GM18909 (cell line): ENCODE measurements at regions not wholly inside any gene's neighbourhood (a gene's known extent, or its start where the extent isn't known, plus 50 kb on each side); places are given as distances from the start of the nearest gene placed in this dataset.

Source experiments
- ATAC-seq: cut with Tn5 transposase; IDR thresholded peaks from one replicate; pipeline ENCODE4 v1.9.1; 2021; ENCODE audit warnings: mild to moderate bottlenecking; ENCODE audit not compliant: unreplicated experiment, poor library complexity

DNA sequence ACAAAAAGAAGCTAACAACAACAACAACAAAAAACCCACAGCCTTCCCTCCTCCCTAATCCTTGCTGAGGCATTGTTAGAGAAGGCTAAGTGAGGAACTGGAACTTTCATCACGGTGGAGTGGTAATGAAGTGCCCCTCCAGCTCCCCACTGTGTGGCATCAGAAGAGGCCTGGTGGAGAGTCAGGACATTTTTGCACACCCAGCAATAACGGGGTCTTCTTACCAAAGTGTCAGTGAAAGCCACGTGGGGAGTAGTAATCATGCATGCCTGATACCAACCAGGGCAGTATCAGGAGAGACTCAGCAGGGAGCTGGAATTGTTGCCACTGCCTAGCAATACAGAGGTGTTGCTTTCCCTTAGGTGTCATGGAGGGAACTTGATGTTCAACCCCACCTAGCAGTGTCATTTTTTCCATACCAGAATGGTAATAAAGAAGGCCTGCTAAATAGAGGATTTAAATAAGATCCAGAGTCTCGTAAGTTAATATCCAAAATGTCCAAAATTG, 299.7 kb upstream of the RGS6 start:
- no peak for ATAC-seq

DNA sequence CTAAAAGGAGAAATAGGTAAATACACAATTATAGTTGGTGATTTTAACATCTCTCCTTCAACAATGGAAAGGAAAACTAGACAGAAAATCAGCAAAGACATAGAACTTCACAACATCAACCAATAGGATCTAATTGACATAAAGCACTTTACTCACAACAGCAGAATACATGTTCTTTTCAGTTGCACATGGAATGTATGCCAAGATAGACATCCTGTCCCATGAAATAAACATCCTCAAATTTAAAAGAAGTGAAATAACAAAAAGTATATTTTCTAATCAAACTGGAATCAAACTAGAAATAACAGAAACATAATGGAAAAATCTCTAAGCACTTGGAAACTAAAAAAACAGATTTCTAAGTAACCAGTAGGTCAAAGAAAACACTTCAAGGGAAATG, 296.2 kb upstream of the RGS6 start:
- no peak for ATAC-seq

DNA sequence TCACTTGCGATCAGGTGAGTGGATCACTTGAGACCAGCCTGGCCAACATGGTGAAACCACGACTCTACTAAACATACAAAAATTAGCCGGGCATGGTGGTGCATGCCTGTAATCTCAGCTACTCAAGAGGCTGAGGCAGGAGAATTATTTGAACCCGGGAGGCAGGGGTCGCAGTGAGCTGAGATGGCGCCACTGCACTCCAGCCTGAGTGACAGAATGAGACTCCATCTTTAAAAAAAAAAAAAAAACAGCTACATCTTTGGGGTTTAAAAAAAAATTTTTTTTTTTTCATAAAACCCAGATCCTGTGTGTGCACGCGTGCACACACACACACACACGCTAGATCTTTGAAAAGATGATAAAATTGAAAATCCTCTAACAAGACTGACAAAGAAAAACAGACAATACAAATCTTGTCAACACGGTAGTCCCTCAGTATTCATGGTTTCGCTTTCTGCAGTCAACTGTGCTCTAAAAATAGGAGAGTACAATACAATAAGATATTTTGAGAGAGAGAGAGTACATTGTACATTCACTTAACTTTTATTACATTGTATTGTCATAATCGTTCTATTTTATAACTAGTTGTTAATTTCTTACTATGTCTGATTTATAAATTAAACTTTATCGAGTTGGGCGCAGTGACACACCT, 295.3 kb upstream of the RGS6 start:
- ATAC-seq, result no peak

DNA sequence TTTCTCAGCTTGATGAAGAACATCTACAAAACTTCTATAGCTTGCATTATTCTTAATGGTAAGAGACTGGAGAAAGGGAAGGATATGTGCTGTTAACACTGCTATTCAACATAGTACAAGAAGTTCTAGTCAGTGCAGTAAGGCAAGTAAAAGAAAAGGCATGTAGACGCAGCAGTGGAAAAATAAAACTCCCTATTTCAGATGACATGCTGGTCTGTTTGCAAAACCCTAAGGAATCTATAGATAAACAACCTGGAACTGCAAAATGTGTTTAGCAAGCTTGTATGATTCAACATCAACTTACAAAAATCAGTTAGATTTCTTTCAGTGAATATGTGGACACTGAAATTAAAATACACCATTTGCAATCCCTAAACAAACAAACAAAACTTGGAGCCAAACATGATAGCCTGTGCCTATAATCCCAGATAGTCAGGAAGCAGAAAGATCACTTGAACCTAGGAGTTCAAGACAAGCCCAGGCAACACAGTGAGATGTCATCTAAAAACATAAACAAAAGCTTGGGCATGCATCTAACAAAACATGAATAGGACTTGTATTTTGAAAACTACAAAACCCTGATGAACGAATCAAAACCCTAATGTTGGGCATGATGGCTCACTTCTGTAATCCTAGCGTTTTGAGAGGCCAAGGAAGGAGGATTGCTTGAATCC, 293.6 kb upstream of the RGS6 start:
- ATAC-seq, result no peak

DNA sequence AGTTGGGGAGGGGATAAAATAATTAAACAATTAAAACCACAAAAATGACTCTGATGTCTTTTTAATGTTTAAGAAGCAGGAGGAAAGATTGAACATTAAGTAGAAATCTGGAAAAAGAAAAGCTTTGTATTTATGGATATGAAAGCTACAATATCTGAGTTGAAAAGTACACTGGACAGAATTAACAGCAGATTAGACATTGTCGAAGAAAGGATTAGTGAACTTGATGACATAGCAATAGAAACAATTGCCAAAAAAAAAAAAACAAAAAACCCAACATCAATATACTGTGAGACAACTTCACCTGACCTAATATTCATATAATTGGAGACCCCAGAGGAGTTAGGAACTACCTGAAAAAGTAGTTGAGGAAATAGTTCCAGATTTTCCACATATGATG, 289.5 kb upstream of the RGS6 start:
- no peak for ATAC-seq

DNA sequence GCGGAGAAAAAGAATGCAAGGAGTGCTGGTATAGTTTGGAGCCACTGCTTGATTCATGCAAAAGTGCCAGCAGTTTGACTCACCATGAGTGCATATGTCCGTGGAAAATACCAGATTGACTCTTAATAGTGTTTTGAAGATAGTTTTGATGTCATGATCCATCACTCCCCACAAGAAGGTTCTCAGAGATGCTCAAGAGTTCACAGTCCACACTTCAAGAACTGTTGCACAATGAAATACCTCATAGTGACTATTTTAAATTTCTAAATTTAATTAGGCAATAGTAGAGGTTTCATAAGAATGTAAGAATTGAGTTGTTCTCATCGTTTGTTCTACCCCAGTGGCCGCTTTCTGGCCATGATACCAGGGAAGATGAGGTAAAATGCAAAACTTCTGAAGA, 286.6 kb upstream of the RGS6 start:
- ATAC-seq, result no peak

DNA sequence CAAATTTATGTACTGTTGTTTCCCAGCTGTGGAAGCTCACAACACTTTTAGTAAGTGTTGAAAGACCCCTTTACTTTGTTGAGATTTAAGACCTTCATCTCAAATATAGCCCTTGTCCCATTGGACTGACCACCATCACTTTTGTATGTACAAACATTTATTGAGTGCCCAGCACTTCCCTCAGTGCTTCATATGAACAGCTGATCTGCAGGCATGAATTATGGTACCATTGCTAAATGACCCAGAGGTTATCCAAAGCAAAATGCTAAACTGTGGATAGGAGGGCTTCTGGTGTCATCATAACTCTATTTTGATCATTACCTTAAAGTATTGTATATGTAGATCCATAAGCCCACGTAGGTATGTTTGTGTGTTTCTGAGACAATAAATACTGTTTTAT, 285.7 kb upstream of the RGS6 start:
- no peak for ATAC-seq

DNA sequence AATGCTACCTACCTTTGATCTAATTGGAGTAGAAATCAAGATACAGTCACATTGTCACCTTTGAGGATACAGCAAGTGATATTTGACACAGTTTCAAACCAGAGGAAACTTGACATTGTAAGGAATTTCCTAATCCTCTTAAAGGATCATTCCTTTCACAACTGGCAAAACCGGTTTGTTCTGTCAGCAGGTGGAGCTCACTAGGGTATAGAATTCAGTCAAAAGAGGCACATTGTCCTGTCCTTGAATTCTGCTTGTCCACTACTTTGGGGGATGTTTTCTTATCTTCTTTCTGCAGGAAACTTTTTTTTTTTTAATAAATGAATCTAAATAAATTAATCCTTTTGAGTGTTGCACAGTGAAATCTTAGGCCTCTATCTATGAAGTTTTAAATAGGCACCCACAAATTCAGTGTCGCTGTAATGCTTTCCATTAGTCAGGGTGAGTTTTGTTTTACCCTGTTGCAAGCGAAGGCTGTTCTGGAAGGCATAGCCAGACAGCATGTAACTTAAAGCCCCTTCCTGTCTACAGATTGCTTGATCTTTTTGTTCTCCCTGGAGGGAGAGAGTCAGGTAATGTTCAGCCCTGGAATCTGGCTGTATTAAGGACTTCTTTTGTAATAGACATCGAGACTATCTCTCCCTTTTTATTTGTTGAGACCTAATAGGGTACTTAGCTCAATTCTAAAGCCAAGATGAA, 285.0 kb upstream of the RGS6 start:
- ATAC-seq, result no peak

DNA sequence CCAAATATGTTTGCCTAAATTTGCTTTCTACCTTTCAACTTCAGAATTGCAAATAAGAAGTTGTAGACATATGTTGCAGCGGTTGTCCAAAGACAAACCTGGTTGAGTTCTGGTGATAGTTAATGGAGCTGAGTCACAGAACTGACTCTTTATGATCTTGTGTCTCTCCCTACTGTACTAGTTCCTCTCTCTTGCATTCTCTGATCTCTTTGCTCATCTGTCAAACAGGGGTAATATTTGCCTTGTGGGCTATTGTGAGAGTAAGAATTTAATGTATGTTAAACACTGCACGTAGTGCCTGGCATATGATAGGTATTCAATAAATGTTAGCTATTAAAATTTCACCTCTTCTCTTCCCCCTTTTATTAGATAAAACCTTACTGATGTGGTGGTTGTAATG, 283.5 kb upstream of the RGS6 start:
- ATAC-seq, result no peak

DNA sequence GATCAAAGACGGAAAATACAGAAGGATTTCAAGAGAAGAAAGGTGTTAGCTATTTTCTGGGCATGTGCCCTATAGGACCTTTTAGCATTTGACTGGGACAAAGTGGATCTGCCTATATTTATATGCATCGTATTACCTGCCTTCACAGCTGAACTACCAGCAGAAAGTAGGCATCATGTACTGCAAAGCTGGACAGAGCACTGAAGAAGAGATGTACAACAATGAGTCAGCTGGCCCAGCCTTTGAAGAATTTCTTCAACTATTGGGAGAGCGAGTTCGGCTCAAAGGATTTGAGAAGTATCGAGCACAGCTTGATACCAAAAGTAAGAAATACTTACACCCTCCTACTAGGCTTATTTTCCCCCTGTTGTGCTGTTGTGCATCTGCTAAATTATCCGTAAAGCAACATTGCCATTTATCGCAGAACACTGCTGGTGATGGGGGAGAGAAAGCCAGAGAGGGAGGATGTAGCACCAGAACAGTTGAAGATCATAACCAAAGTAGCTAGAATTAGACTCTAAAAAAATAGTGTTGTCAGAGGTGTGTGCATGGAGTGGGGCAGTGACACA, 282.0 kb upstream of the RGS6 start:
- ATAC-seq, result no peak

DNA sequence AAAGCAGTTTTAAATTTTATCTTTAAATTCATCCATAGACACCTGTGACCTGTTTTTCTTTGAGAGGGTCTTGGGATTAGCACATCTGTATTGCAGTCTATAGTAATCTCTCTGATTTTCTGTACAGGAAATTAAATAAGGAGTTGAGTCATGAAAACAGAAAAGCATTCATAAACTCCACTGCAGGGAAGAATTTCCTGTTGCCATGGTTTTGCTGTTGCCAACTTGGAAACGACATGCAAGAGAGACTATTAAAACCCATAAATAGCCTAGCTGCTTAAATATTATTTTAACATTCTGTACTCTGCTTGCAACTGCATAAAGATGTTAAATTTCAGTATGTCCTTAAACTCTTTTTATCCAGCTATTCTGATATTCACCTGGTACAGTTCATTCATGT, 281.0 kb upstream of the RGS6 start:
- ATAC-seq, result no peak

DNA sequence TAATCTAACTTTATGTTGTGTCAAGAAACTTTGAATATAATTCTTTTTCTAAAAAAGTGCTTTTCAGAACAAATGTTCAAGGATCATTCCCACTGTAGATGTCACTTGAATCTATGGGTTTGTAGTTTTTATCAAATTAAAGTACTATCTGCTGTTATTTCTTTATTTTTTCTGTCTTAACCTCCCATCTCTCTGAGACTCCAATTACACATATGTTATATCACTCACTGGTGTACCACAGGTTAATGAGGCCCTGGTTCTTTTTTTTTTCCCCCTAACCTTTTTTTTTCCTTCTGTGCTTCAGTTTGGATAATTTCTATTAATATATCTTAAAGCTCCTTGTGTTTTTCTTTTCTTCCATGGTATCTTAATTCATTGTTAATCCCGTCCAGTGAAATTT, 279.9 kb upstream of the RGS6 start:
- ATAC-seq, result no peak

DNA sequence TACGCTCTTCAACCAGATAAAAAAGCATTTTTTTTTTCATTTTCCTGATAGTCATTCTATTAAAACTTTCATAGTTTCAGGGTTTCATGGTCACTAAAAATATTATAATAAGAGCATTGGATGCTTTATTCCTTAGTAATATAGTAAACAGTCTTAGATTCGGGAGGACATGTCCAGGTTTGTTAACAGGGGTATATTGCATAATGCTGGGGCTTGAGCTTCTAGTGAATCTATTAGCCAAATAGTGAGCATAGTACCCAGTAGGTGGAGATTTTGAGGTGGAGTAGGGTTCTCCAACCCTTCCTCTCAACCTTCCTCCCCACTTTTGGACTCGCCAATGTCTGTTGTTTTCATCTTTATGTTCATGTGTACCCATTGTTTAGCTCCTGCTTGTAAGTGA, 277.4 kb upstream of the RGS6 start:
- ATAC-seq, result no peak

DNA sequence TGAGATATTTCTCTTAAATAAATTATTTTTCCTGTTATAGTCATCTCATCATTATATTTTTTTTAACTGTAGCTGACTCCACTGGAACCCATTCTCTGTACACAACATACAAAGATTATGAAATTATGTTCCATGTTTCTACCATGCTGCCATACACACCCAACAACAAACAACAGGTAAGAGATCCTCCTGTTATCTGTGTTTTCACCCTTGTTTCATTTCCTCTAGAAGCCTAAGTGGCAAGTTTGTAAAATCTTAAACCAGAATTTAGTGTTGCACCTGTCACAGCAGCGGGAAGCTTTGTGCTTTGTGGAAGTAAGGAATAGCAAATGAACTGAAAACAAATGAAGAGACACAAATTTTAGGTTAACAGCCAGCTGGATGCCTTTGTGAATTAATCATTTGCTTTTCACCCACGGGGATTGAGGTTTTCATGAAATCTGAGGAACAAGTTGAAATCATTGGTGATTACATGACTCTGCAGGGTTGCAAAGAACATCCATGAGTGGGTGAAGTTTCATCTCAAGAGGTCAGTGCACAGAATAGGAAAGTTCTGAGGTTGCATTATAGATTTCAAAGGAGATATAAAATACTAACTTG, 273.9 kb upstream of the RGS6 start:
- ATAC-seq, result no peak

DNA sequence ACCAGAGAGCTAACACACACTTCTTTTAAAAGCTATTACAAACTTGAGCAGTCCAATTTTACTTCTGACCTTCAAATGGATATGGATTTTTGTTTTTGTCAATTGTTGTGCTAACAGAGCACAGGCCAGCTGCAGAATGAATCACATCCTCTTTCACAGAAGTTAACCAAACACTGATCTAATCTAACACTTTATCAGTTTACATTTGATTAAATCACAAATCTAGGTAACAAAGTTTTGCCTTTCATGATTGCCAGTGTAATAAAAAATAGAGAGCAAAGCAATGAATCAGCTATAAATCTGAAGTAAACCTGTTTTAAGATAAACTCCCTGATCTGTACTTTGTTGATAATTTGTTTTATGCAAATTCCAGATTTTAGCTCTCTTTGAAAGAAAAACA, 273.1 kb upstream of the RGS6 start:
- peak; percentile 48 for ATAC-seq

DNA sequence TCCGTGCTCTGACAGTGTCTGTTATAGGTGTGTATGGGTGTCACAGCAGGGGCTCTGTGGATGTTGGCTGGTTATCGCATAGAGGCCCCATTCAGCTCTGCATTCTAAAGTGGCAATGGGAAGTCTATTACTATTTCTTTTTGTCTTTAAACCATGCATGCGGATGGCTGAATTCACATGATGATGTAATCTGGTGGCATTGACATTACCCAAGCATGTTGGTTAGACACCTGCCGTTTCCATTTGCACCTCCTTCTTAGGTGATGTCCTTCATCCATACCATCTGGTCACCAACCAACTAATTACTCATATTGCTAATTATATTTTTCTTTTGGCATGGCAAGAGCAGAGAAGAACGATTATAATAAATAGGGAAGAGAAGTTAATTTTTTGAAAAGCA, 270.8 kb upstream of the RGS6 start:
- no peak for ATAC-seq

DNA sequence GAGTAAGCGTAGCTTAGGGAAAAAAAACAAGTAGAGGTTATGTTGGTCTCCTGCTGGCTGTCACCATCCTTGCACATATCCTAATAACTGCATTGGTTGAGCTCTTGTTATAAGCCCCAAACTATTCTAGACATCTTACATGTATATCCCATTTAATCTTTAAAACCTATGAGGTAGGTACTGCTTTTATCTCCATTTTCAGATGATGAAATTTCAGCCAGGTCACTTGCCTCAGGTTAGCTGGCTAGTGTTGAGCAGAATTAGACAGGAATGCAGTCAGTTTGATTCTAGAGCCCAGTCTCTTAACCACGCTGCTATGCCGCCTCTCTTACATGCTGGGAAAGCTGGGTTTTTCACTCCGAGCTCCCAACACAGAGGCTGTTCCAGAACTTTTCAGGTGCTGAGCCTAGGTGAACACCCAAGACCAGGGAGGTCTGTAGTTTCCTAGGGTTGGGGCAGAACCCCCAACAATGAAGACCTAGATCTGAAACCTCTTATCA, 269.9 kb upstream of the RGS6 start:
- ATAC-seq, result no peak

DNA sequence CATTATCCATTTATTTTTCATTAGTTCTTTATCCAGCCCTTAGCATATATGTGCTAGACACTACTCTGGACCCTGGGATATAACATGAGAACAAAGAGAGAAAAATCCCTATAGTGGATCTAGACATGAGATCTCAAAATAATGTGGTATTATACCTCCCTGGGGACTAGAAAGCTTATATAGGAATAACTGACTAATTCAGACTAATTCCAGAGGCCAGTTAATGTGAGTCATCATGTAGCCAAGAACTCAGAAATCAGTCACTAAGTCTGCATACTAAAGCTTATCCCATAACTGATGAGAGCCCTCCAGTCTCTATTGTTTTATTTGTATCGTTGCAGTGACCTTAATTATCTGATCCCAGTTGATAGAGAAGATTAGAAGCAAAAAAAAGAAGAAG, 267.1 kb upstream of the RGS6 start:
- no peak for ATAC-seq

DNA sequence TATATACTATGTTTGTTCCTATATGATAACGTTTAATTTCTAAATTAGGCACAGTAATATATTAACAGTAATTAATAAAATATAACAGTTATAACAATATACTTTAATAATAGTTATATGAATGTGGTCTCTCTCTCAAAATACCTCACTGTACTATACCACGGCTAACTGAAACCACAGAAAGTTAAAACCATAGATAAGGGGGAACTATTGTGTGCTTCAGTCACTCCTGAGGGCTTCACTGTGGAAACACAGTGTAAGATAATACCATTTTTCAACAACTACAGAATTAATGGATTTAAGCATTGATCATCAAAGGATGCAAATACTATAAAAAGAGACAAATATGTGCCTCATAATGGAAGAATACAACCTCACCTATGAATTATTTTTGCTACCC, 266.4 kb upstream of the RGS6 start:
- ATAC-seq, result no peak

DNA sequence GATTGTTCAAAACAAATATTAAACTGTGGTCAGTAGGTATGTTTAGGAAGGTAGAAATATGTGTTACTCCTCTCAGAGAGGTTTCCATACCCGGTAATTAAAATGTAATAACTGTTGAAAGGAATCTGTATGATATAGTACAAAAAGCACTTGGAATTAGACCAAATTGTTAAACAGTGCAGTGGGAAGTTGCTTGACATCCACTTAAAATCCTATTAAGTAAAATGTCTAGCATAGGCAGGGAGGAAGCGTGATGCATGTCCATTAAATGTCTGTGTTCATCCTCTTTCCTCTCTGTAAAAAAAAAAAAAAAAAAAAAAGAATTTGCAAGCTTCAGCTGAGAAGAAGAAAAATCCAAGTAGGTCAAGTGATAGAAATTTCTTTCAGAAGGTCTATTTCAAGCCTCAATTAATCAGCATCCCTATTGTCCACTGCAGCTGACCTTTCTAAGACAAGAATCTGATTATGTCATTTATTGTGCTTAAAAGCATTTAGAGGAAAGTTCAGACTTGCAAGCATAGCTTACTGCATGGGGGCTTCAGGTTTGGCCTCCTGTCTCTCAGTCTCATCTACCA, 265.6 kb upstream of the RGS6 start:
- ATAC-seq, result no peak
